Neuron (in vitro differentiated cells): ENCODE measurements at regions not wholly inside any gene's neighbourhood (a gene's known extent, or its start where the extent isn't known, plus 50 kb on each side); places are given as distances from the start of the nearest gene placed in this dataset.
"Not testable (repeated sequence)": the region's sequence is repeated elsewhere in the genome, so short reads cannot be mapped to it uniquely, and the experiment has no call there.

ENCODE experiments used
- H2AFZ ChIP-seq: one replicate; pipeline ENCODE4 v1.6.1; 2013; ENCODE audit warnings: low read depth, mild to moderate bottlenecking, inconsistent platforms, low read length, moderate library complexity
- H3K27me3 ChIP-seq: one replicate; pipeline ENCODE4 v1.6.1; 2013; ENCODE audit warnings: low read length; ENCODE audit not compliant: insufficient read depth
- H3K36me3 ChIP-seq: one replicate; pipeline ENCODE4 v1.6.1; 2013; ENCODE audit warnings: low read length; ENCODE audit not compliant: insufficient read depth
- H3K4me1 ChIP-seq: one replicate; pipeline ENCODE4 v1.6.1; 2013; ENCODE audit warnings: low read length; ENCODE audit not compliant: insufficient read depth
- H3K4me3 ChIP-seq: 2 replicates; pipeline ENCODE4 v1.5.1; 2013; ENCODE audit warnings: mild to moderate bottlenecking, low read length, moderate library complexity
- H3K9me3 ChIP-seq: one replicate; pipeline ENCODE4 v1.6.1; 2013; ENCODE audit warnings: low read length

DNA sequence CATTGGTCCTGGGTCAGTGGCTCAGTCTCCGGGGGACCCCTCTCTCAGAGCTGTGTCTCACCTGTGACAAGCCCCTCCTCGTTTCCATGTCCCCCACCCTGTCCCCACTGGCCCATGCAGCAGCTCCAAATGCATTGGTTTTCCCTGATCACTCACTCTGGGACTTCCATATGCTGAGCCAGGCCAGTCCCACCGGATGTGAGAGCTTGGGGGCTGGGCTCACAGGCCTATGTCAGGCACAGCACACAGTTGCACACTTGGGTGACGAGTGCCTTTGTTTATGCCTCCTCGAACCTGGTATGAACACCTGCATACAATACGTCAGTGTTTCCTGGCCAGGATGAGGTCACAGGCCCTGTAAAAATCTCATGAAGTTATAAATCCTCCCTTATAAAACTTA is 232.5 kb downstream of the TFCP2L1 start:
- Histone ChIP-seq H3K27me3 (no peaks in the 10 kb centered on the region), H3K4me1 (no peaks in the 10 kb centered on the region), H3K9me3 (peaks cover 6% of the 10 kb centered on the region), H3K36me3 (no peaks in the 10 kb centered on the region), H2AFZ (no peak overlapping the region), H3K4me3 (no peak overlapping the region)

DNA sequence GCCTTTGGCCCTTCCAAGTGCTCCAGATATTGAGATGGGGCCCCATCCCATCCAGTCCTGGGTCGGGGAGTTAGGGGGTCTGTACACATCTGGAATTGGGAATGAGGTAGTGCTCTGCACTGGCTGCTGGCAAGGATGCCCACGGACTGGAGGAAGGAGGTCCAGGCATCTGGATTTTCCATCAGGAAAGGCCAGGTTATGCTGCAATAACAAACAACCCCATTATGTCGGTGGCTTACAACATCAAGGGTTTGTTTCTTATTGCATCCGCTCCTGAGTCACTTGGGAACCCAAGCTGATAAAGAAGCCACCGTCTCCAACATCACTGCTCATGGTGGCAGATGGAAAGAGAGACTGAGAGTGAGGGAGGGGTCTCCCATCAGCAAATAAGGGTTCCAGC is 229.9 kb downstream of the TFCP2L1 start:
- no peak overlapping the region for H3K4me3 ChIP-seq
- no peaks in the 10 kb centered on the region for H3K4me1 ChIP-seq
- H3K36me3 ChIP-seq: no peaks in the 10 kb centered on the region
- no peak overlapping the region for H2AFZ ChIP-seq
- H3K9me3 ChIP-seq: peaks cover 6% of the 10 kb centered on the region
- no peaks in the 10 kb centered on the region for H3K27me3 ChIP-seq

DNA sequence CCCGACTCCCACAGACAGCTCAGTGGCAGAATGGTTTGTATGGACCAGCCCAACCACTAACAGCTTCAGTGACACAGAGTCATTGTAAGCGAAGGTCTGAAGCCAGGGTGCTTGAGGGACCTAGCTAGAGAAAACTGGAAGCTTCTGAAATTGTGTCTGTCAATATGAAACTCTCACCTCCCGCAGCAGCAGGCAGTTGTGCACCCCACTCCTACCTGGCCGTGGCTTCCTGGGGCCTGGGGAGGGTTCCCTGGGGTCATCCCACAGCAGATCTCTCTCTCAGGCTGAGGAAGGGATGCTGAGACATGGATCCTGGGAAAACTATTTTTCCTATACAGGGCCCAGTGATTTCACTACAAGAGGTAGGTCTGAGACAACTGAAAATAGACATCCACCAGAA is 229.5 kb downstream of the TFCP2L1 start:
- Histone ChIP-seq H3K4me1 (no peaks in the 10 kb centered on the region), H3K4me3 (no peak overlapping the region), H2AFZ (no peak overlapping the region), H3K9me3 (peaks cover 6% of the 10 kb centered on the region), H3K36me3 (no peaks in the 10 kb centered on the region), H3K27me3 (no peaks in the 10 kb centered on the region)

DNA sequence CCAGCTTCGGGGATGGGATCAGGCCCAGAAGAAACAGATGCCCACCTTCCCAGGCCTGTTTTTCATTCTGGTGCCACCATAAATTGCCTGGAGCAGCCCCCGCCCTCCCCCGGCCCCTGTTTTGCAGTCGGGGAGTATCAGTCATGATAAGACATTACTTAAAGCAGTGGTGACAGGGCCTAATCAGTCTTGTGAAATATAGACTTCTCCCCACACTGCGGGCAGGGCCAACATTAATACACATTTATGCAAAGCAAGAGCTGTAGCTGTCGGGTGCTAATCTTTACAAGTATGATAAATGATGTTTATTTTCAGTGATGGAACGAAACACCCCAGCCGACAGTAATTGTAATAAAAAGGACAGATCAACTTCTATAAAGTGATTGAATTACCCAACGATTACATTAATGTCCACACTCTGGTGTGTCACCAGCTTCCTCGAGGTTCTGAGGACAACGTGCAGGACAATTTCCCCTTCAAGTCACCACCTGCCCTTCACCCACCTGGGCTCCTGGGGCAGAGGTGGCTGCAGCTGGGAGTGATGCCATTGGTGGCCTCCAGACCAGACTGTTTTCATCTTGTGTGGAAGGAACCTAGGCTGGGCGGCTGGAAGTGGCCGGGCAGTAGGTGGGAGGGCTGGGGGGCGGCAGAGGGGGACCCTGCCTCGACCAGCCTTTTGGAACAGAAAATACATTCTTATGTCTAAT is 226.0 kb downstream of the TFCP2L1 start:
- no peak overlapping the region for H3K4me3 ChIP-seq
- H3K9me3 ChIP-seq: peaks cover 2% of the 10 kb centered on the region
- no peaks in the 10 kb centered on the region for H3K4me1 ChIP-seq
- H2AFZ ChIP-seq: no peak overlapping the region
- no peaks in the 10 kb centered on the region for H3K36me3 ChIP-seq
- H3K27me3 ChIP-seq: no peaks in the 10 kb centered on the region

DNA sequence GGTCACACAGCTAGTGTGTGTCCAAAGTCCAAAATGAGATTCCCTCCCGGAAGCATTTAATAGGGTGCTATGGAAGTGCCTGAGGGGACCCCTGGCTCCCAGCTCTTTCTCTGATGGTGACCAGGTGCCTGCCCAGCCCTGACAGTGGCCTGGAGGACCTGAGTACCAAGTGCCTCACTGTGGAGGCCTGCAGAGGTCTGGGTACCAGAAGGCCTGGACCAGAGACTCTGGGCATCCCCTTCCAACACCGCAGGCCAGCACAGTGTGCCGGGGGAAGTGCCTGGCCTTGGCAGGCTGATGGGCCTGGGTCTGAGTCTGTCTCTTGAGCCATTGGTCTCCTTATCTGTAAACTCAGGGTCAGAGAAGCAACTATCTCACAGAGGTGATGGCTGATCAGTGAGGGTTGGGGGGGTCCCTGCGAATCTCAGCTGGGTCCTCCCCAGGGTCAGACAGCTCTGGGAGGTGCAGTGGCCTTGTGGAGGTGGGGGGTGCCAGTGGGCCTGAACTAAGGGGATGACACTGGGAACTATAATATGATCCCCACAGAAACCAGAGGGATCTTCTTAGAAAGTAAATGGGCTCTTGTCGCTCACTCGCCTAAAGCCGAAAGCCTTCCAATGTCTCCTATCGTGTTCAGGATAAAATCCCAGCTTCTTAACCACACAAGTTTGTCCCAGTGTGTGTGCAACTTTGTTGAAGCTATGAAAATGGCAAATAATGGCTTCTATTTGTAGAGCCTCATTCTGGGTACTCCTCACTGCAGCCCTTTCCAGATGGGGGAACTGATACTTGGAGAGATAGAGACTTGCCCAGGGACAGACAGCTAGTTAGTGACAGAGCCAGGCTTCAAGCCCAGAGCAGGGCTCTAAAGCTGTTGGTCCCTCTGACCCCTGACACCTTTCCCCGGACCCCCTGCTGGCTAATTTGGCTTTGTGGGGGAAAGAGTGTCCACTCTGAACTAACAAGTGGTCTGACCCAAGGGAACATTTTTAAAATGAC is 225.1 kb downstream of the TFCP2L1 start:
- H3K4me1 ChIP-seq: no peaks in the 10 kb centered on the region
- H3K27me3 ChIP-seq: no peaks in the 10 kb centered on the region
- H3K9me3 ChIP-seq: no peaks in the 10 kb centered on the region
- H3K4me3 ChIP-seq: no peak overlapping the region
- H2AFZ ChIP-seq: no peak overlapping the region
- H3K36me3 ChIP-seq: no peaks in the 10 kb centered on the region

DNA sequence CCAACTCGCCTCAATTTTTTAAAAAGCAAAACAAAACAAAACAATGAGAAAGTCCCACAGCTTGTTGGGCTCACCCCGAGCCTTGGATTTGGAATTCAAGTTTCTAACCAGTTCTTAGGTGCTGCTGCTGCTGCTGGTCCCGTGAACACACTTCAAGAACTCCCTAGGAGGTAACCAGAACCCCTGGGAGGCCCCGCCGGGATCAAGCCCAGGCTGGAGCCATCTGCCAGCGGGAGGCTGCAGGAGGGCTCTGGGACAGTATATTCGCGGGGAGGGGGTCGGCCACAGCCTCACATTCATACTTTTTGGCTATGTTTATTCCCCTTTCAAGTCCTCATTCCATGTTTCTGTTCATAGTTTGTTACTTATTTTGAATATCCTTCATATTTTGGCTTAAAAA is 223.4 kb downstream of the TFCP2L1 start:
- no peak overlapping the region for H2AFZ ChIP-seq
- H3K4me3 ChIP-seq: no peak overlapping the region
- H3K36me3 ChIP-seq: no peaks in the 10 kb centered on the region
- peaks cover 3% of the 10 kb centered on the region for H3K9me3 ChIP-seq
- no peaks in the 10 kb centered on the region for H3K27me3 ChIP-seq
- no peaks in the 10 kb centered on the region for H3K4me1 ChIP-seq

DNA sequence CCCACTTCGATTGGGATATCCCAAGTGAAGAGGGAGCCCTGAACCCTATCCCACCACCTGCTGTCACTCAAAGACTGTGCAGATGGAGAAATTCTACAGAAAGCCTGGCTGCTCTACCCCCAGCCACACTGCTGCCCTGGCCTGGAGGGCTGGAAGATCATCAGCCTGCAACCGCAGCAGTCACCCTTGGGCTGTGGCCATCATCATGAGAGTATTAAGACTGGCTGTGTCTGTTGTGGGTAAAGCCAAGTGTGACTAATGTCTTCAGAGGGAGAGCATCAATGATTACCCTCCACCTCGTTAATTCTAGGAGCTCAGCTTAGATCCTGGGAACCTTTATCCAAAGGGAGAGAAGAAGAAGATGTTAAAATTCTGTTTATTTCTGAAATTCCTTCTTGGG is 221.5 kb downstream of the TFCP2L1 start:
- Histone ChIP-seq H3K27me3 (no peaks in the 10 kb centered on the region), H3K9me3 (peaks cover 3% of the 10 kb centered on the region), H3K4me3 (no peak overlapping the region)

DNA sequence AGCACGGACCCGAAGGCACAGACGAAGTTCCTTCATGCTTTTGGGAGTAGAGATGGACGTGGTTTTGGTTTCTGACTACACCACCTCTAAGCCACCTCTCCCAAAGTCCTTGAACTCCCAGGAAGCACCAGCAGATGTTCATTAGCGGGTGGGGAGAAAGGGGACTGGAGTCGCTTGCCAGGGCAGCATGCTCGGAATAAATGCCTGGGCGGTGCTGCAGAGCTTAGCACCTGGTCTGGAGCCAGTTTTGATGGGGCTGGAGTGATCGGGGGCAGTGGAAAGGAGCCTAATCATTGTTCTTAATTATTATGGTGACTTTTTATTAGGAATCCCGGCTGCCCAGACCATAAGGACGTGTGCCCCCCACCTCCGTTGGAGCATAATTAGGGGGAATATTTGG is 220.8 kb downstream of the TFCP2L1 start:
- H3K4me3 ChIP-seq: no peak overlapping the region
- no peak overlapping the region for H2AFZ ChIP-seq
- H3K9me3 ChIP-seq: peaks cover 3% of the 10 kb centered on the region
- H3K4me1 ChIP-seq: no peaks in the 10 kb centered on the region
- H3K27me3 ChIP-seq: no peaks in the 10 kb centered on the region
- H3K36me3 ChIP-seq: no peaks in the 10 kb centered on the region

More for the DNA sequence above, 221.5 kb downstream of the TFCP2L1 start:
- no peaks in the 10 kb centered on the region for H3K4me1 ChIP-seq
- H2AFZ ChIP-seq: no peak overlapping the region
- H3K36me3 ChIP-seq: no peaks in the 10 kb centered on the region

DNA sequence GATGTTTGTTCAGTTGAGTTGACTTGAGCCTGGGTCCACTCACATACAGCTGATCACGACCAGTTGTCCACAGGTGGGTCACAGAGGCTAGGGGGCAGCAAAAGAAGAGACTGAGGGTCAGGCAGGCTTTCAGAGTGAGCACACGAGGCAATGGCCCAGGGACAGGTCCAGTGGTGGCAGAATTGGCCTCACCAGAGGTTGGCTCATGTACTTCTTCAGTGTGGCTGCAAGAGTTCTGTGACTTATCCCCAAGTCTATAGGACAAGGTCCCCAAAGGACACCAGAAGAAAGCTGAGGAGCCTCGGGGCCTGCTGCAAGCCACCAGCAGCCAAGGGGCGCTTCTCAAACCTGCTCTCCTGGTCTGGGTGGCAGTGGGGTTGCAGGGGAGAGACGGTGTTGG is 219.8 kb downstream of the TFCP2L1 start:
- no peak overlapping the region for H3K4me3 ChIP-seq
- H3K27me3 ChIP-seq: no peaks in the 10 kb centered on the region
- H3K9me3 ChIP-seq: peaks cover 3% of the 10 kb centered on the region
- no peaks in the 10 kb centered on the region for H3K4me1 ChIP-seq
- H3K36me3 ChIP-seq: no peaks in the 10 kb centered on the region
- no peak overlapping the region for H2AFZ ChIP-seq

DNA sequence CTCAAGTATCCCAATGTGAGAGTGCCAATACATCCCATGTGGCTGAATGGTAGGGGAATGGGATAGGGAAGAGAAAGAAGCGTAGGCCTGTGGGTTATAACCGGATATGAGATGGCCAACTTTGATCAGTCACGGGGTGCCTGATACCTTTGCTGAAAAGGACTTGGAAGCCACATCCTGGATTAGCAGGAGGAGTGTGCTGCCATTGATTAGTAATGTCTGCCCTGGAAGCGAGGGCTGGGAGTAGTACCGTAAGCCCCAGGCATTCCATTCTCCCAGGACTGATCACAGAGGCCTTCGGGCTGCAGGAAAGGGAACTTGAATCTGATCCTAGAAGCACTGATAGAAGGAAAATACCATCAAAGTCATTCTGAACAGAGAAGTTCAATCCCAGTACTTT is 218.5 kb downstream of the TFCP2L1 start:
- peaks cover 5% of the 10 kb centered on the region for H3K4me1 ChIP-seq
- no peak overlapping the region for H3K4me3 ChIP-seq
- no peaks in the 10 kb centered on the region for H3K36me3 ChIP-seq
- H2AFZ ChIP-seq: no peak overlapping the region
- H3K9me3 ChIP-seq: peaks cover 3% of the 10 kb centered on the region
- H3K27me3 ChIP-seq: no peaks in the 10 kb centered on the region

DNA sequence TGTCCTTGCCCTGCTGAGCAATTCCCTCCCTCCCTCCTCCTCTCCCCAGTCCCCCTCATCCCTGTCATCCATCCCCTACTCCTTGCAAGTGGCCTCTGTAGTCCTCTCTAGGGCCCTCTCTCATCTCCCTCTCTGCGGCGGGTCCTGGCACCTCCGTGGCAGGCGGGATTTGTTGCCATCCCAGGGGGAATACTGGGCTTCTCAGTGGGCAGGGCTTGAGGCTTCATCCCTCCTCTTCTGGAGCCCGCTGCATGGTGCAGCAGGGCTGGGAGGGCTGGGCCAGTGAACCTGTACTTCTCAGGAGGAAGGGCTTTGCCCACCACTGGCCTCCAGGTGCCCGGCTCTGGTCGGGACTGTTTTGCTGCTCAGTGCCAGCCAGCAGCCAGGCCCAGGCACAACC is 216.2 kb downstream of the TFCP2L1 start:
- peaks cover 5% of the 10 kb centered on the region for H3K4me1 ChIP-seq
- no peak overlapping the region for H2AFZ ChIP-seq
- H3K27me3 ChIP-seq: no peaks in the 10 kb centered on the region
- H3K9me3 ChIP-seq: peaks cover 3% of the 10 kb centered on the region
- H3K36me3 ChIP-seq: no peaks in the 10 kb centered on the region
- H3K4me3 ChIP-seq: no peak overlapping the region

DNA sequence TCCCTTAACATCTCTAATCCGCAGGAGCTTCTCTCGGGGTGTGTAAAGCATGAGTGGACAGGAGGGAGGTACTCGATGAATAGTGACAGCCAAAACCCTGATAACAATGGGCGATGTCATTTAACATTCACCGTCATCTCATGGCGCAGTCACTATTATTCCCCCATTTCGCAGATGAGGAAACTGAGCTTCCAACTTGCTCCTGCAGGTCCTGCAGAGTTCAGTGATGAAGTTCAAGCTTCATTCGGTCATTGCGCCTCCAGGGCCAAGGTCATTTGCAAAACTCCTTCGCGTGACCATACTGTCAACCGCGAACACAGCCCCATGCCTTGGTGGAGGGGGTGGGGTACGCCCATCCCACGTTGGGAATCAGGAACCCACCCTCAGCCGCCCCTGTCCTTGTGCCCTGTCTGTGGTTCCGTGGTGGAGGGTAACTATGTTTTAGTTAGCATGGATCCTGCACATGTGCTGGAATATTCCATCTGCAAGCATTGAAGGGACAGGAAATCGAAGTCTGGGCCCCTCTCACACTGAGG is 215.5 kb downstream of the TFCP2L1 start:
- Histone ChIP-seq H3K4me1 (peaks cover 7% of the 10 kb centered on the region), H3K27me3 (no peaks in the 10 kb centered on the region), H3K9me3 (peaks cover 3% of the 10 kb centered on the region)

DNA sequence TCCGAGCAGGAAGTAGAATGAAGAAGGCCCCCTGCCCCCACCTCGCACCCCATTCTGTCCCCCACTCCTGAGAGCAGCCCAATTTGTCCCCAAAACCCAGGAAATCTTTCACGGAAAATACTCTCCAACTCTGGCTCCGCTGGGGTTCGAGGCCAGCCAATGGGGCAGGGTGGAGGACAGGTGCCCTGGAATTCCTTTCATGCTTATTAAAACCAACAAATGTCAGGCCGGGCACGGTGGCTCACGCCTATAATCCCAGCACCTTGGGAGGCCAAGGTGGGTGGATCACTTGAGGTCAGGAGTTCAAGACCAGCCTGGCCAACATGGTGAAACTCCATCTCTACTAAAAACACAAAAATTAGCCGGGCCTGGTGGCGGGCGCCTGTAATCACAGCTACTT is 214.9 kb downstream of the TFCP2L1 start:
- not testable (repeated sequence) for H3K4me3 ChIP-seq, H3K9me3 ChIP-seq, H3K27me3 ChIP-seq, H3K36me3 ChIP-seq, H2AFZ ChIP-seq
- peaks cover 13% of the 10 kb centered on the region for H3K4me1 ChIP-seq

More for the DNA sequence above, 215.5 kb downstream of the TFCP2L1 start:
- no peak overlapping the region for H3K4me3 ChIP-seq
- H3K36me3 ChIP-seq: no peaks in the 10 kb centered on the region
- no peak overlapping the region for H2AFZ ChIP-seq
